NCI-H82 treated with DMSO at 0.1 percent for 48 hours (cell line): ENCODE measurements at regions not wholly inside any gene's neighbourhood (a gene's known extent, or its start where the extent isn't known, plus 50 kb on each side); places are given as distances from the start of the nearest gene placed in this dataset.
"Not testable (repeated sequence)": the region's sequence is repeated elsewhere in the genome, so short reads cannot be mapped to it uniquely, and the experiment has no call there.

ENCODE experiments used
- DNase-seq: peaks from one replicate; lab custom pipeline; 2025; ENCODE audit not compliant: unreplicated experiment; lab: John Stamatoyannopoulos, UW

DNA sequence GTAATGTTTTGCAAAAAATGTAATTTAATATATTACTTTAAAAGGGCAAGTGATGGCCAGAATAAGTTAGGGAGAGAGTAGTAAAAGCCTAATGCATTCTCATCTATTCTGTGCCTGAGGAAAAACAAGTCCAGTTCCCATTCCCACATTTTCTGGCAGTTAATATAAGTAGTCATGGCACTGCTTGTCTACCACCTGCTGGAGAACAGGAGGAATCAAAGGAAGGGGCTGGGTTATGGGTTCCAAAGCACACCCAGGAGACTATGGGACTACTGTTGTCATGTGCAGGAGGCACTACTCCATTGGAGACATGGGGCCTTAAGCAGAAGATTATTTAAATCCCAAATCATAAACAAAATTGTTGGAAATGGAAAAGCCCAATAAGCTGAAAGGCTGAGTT lies 2618.6 kb downstream of the ARAP2 start:
- DNase-seq: no peak

DNA sequence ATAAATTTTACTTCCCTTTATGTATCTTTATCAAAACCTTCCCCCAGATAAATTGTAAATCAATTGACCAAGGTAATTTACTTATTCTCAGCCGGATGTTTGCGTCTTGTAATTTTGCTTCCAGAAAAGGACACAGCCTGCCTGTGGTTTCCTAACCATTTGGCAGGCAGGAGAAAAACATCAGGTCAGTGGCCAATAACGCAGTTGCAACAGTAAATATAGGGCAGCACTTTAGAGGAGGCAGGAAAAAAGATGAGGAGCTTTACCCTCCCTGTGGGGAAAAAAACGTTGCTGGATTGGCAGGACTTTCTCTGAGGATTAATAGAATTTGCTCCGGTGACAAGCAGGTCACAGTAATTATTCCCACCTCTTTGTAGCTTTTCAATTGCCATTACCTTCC lies 2618.1 kb downstream of the ARAP2 start:
- no peak for DNase-seq

DNA sequence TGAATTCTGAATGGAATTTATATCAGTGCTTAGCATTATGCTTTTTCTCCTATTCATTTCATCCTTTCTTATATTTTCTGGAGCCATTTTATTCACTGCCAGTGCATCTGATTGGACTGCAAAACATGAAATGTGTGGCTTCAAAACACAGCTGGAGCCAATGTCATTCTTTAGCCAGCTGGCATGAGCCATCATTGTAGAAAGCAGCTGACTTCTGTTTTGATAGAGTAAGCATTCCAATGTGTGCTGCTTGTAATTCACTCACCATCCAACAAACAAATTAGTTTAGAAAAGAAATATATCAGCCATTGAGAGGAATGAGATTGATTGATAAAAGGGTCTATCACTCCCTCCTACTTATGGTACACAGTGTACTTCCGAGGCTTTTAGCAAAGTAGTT lies 2616.0 kb downstream of the ARAP2 start:
- no peak for DNase-seq

DNA sequence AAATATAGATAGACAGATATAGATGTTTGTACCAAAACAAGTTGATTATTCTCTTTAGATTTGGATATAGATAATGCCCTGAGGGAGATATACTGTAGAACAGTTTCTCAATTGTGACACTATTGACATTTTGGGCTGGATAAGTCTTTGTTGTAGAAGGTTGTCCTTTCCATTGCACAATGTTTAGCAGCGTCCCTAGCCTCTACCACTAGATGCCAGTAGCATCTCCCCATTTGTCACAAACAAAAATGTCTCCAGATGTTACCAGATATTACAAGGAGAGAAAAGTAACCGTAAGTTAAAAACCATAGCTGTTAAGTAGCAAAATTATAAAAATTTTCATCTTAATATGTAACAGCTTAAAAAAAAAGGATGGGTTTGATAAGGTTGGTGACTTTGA lies 2595.3 kb downstream of the ARAP2 start:
- DNase-seq: no peak

DNA sequence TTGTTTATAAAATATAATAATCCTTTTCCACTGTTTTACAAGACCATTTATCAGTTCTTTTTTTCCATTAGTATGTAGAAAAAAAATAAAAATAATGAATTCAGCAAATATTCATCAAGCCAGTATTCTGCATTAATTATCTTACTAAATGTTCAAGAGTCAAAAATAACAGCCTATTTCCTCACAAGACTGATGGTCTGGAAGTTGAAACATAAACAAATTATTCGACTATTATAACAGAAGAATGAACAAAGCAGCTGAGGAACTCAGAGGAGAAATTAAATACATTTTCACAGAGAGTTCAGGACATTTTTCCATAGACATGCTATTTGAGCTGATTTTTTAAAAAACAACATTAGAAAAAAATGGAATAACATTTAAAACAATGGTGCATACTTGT lies 2594.8 kb downstream of the ARAP2 start:
- DNase-seq: no peak

DNA sequence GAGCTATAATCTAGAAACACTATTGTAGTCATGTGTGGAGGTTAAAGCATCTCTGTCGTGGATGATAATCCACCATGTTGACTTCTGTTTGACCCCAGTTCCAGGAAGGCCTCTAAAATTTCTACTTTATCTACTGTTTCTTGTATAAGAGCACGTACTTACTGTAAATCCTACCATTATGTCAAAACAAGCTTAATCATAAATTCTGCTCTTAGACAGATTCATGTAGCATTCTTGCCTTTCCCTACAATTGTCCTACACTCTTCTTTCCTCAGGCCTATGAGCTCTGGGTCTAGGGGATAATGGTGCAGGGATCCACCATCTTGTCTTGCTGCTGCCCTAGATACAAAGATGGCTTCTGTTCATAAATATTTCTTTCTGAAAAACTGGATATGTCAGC lies 2594.3 kb downstream of the ARAP2 start:
- DNase-seq: no peak

DNA sequence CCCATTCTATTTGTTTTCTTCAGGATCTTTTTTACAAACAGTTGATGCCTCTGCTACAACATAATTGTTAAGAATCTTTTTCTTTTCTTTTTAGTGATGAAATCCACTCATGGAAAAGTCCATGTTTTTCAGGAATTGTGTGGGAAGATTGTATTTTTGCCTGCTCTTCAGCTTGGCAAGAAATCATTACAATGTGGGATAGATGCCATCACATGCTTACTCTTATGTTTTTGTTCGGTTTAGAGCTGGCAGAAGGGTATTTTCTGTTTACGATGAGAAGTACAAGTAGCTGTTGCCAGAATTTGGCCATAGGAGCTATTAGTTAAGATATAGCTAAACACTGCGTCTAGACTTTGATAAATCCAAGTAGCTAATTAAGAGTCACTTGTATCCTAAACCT lies 2585.3 kb downstream of the ARAP2 start:
- no peak for DNase-seq

DNA sequence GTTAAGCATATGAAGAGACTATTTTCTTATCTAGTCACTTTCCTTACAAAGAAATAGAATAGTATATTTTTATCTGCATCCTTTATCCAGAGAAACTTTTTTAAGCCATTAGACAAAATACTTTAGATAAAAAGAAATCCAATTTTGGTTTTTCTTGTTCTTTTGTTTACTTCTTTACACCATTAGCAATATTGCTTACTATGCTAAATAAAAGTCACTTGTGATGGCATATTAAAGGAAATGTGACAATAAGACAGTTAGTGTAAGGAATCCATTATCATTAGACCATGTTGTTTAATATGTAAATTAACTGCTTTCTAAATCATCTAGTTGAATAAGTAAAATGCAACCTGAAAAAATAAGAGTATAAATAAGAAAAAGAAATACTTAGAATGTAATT lies 2582.7 kb downstream of the ARAP2 start:
- no peak for DNase-seq

DNA sequence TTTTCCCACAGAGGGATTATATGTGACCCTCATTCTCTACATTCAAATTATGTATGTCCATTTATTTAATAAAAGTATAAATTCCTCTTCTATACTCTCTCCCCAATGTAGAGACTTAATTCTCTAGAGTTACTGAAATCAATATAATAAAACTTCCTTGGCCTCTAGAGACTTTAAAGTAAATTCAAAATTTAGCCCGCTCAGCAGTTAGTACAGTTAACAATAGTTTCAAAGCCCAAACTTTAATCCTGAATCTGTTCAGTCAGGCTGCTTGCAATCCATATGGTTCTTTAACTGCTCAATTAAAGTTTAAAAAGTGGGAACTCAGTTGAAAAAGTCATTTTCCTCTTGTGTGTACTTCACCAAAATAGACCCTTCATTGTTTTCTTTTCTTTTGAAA lies 2558.4 kb downstream of the ARAP2 start:
- no peak for DNase-seq

DNA sequence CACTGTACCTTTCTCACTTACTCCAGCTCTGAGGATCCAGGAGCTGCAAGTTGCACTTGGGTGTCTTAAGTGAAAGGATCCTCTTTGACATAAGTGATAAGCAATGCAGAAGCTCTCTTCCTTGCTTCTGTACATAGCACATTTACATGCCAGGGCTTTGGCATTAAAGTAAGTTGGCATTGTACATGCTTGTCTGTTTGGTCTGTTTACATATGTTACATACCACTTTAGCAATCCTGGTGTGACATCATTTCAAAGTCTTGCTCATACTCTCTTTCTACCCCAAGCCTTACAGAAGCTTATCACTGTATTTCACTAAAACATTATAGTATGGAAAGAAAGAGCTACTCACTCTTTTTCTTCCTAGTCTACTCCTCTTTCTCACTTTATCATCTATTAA lies 2548.3 kb downstream of the ARAP2 start:
- DNase-seq: no peak

DNA sequence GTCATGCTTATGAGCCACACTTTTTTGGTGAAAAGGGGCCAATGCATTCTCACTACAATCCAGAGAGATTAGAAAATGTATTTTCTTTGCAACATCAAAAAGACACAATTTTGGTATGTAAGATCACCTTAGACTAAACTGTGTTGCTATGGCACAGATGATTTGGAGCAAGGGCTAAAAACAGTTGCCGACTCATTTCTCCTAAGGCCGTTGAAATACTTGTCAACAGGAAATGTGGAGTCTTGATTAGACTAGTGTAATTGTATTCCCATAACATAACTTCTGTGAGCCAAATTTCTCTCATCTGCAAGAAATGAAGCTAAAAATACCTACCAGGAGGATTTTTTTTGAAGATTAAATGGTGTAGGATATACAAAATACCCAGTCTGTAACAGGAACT lies 2547.7 kb downstream of the ARAP2 start:
- no peak for DNase-seq

DNA sequence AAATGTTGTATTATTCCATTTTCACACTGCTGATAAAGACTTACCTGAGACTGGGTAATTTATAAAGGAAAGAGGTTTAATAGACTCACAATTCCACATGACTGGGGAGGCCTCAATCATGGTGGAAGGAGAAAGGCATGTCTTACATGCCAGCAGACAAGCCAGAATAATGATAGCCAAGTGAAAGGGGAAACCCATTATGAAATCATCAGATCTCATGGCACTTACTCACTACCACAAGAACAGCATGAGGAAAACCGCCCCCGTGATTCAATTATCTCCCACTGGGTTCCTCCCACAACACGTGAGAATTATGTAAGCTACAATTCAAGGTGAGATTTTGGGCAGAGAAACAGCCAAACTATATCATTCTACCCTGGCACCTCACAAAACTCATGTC lies 2535.1 kb downstream of the ARAP2 start:
- DNase-seq: no peak

DNA sequence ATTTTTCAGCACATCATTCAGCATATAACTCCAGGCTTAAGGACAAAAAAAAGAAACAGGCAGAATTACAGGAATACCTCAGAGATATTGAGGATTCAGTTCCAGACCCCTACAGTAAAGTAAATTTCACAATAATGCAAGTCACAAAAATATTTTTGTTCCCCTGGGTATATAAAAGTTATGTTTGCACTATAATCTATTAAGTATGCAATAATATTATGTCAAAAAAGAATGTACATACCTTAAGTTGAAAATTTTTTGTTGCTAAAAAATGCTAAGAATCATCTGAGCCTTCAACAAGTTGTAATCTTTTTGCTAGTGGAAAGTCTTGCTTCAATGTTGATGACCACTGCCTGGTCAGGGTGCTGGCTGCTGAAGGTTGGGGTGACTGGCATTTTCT lies 2532.5 kb downstream of the ARAP2 start:
- DNase-seq: no peak

DNA sequence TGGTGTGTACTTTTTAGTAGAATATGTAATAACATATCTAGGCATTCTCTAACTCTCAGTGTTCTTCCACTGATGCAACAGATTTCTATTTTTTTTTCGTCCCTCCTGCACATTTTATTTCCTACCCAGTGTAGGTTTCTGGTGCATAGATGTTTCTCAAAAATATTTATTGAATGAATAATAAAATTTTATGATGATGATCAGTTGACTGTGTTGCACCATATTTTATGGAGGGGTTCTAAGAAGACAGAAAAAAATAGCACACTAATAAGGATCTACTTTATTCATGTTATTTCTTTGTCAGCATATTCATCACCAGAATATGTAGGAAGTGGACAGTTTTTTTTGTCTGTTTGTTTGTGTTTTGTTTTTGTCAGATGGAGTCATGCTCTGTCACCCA lies 2529.3 kb downstream of the ARAP2 start:
- DNase-seq: no peak

DNA sequence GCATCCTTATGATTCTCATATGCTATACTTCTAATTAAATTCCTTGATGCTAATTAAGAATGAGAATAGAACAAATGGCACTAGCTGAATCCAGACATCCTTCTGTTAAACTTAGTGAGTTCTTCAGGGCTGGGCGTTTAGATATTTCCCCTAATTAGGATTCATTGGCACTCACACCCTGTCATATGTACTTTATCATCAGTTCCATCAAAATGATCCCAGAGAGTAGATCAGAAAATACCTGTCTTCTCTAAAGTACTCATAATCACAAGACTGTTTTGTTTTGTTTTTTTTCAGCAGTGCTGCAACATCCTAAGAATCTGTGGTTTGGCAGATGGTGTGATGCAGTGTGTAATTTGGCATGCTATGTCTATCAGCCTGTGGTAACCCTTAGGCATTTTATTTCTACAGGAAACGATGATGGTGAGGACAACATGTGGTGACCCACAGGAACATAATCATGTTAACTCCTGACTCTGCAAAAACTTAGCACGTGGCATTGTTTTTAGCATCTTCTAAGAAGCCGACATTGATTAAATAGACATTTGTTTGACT lies 2528.4 kb downstream of the ARAP2 start:
- no peak for DNase-seq

DNA sequence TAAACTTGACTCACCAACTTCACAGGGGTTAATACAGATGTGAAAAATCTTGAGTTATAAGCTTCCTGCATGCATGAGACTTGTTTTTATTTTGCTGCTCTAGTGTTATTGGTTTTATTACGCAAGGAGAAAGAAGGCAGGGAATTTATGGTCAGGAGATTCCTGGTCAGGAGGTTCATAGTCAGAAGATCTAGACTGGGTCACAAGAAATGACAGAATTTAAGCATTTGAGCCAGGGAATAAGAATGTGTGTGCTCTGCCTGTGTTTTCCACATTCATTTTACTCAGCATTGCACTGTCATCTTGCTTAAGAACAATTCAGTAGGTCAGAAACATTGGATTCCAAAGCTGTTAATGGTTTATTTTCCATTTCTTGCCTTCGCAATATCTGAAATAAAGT lies 2522.1 kb downstream of the ARAP2 start:
- DNase-seq: no peak

DNA sequence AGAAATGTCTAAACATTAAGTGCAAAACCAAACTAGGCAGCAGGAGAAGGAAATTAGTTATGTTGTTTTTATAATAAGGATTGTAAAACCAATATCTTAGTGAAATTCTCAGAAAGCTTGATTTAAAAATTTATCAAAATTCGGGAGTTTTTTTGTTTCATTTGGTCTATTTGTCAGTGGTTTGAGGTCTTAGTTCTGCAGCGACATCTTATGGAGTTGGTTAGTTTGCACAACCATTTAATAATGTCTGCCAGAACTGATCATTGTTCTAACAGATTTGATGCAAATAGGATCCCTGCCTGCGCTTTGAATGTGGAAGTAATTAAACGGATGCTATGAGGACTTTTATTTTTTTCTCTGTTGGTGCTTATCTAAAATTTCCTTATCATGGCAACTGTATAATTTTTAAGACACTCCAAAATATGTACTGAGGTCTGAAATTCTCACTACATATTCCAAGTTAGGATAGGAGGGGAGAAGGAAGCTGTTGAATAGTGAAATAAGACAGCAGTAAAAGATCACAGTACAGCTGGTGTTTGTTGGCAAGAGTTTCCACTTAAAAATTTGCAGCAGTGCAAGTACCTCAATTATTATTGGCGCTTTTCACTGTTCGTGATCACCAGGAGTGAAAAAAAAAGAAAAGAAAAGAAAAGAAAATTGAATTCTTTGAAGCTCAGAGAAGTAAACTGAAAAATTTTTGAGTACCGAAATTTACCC lies 2521.4 kb downstream of the ARAP2 start:
- no peak for DNase-seq

DNA sequence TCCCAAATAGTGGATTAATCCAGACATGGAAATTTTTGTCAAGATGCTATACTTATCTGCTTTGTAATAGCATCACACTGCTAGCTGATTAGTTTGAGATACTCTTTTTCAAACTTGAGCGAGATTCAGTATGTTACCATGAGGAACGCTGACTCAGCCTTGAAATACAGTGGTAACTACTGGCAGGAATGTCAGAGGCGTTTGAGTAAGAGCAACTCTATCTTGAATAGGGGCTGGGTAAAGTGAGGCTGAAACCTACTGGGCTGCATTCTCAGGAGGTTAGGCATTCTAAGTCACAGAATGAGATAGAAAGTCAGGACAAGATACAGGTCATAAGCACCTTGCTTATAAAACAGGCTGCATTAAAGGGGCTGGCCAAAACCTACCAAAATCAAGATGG lies 2519.6 kb downstream of the ARAP2 start:
- DNase-seq: no peak

DNA sequence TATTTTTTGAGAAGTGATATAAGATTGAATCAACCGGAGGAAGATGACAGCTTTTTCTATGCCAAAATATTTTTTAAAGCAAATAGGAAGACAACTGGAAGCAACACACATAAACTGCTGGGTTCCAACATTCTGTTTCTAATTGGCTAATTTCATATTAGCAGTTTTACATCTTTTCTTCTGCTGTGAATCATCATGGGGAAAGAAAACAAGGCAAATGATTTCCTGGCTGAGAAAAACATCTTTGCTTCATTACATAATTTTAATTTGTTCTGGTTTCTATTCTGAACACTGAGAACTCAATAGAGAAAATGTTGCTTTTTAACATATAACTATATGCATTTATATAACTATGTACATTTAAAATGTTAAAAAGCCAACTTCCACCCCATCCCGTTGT lies 2518.5 kb downstream of the ARAP2 start:
- DNase-seq: no peak

DNA sequence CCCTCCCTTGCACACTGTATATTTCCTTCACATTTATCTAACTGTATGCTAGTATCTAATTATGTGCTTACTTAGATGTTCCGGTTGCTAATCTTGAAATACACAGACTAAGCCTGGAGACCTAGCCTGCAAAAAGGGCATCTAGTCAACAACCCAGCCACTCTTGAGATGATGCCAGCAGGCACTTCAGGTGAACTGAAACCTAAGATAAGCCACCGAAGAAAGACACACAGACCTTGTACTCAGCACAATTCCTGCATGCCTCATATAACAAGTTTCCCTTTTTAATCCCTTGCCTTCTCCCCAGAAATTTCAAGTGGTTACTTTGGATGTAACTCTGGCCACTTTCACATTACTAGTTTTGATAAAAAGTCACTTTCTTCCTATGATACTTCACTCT lies 2506.6 kb downstream of the ARAP2 start:
- no peak for DNase-seq

DNA sequence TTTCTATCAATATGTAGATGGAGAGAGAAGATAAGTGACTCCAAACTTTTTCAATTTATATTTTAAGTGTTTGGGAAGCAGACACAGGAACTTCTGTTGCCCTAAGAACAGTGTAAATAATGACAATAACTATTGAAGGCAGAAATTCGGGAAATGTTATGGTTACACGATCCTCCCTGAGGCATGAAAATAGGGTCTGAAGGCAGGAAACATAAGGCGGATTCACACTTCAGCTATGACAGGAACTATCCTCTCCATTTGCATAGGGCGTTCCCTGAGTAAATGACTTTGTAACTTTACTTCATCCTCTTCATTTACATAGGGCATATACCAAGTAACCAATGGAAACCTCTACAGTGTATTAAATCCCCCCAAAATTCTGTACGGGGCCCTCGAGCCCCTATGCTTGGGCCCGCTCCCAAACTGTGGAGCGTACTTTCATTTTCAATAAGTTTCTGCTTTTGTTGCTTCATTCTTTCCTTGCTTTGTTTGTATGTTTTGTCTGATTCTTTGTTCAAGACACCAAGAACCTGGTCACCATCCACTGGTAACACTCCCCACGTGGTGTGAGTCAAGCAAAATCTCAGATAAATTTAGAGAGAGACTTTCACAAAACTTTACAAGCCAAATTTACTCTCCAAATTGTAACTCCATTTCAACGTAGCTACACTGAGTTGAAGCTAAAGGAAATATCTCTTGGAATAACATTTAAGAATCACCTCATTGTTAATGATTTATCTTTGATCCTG lies 2504.3 kb downstream of the ARAP2 start:
- no peak for DNase-seq

DNA sequence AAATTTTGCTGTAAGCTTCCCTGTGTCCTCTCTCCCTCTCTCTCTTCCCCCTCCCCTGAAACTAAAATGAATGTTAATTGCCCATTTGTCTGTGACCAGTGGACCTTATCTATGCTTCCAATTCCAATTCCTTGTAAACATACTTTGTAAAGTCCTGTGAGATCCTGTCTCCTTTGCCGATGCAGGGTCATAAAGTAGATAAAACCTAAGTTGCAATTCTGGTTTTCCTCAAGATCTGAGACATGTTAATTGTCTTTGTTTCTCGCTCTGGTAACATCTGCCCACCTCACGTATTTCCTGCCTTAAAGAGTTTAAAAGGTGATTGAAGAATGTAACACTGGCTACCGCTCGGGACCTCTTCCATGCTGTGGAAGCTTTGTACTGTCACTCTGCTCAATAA lies 2503.4 kb downstream of the ARAP2 start:
- not testable (repeated sequence) for DNase-seq

DNA sequence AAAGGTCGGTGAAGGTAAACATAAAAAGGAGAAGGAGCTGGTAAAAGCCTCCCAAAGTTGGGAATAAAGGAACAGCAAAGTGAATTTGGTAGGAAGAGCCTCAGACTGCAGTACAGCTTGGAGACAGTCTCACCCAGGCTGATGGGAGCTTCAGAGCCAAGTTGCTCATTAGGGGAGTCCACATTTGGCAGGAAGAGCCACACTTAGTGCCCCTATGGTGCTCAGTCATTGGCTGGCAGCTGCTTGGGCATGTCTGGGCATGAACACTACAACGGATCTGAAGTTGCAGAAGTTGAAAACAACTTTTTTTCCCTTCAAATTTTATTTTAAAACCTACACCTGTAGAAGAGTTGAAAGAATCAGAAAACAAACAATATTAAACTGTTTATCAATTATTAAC lies 2497.3 kb downstream of the ARAP2 start:
- no peak for DNase-seq
